HEK293T (cell line): ENCODE measurements at regions not wholly inside any gene's neighbourhood (a gene's known extent, or its start where the extent isn't known, plus 50 kb on each side); places are given as distances from the start of the nearest gene placed in this dataset.

ENCODE experiments used
- CTCF ChIA-PET: fragments of 350-600 bp; formaldehyde crosslinking; extraction: SDS; loops from one replicate; lab custom pipeline; 2021; ENCODE audit warnings: antibody characterized with exemption, inconsistent platforms; lab: Yijun Ruan, JAX
- POLR2A ChIA-PET: fragments of 350-600 bp; formaldehyde crosslinking; extraction: SDS; loops from one replicate; lab custom pipeline; 2020; ENCODE audit warnings: antibody characterized with exemption, inconsistent platforms; lab: Yijun Ruan, JAX
- DNase-seq: peaks from one replicate; pipeline ENCODE4 v3.0.0; 2012; ENCODE audit warnings: mixed read lengths; ENCODE audit errors: extremely low spot score
- ARNT ChIP-seq: fragments of 450-650 bp; IDR thresholded peaks from 2 replicates; pipeline ENCODE4 v1.6.1; 2017; ENCODE audit warnings: mild to moderate bottlenecking
- BHLHE40 ChIP-seq: fragments of 450-650 bp; IDR thresholded peaks from 2 replicates; pipeline ENCODE4 v1.6.1; 2016; ENCODE audit warnings: mild to moderate bottlenecking, moderate library complexity, borderline replicate concordance
- CTBP1 ChIP-seq: fragments of 450-650 bp; IDR thresholded peaks from 2 replicates; pipeline ENCODE4 v1.6.1; 2016; ENCODE audit warnings: borderline replicate concordance
- ELF4 ChIP-seq: fragments of 450-650 bp; IDR thresholded peaks from 2 replicates; pipeline ENCODE4 v1.6.1; 2017; ENCODE audit warnings: antibody characterized with exemption
- FOXA1 ChIP-seq: fragments of 450-650 bp; IDR thresholded peaks from 2 replicates; pipeline ENCODE4 v1.6.1; 2016; ENCODE audit warnings: mild to moderate bottlenecking
- FOXK2 ChIP-seq: fragments of 450-650 bp; IDR thresholded peaks from 2 replicates; pipeline ENCODE4 v1.6.1; 2016; ENCODE audit warnings: mild to moderate bottlenecking
- FOXM1 ChIP-seq: fragments of 450-650 bp; IDR thresholded peaks from 2 replicates; pipeline ENCODE4 v1.6.1; 2017; ENCODE audit warnings: mild to moderate bottlenecking, borderline replicate concordance
- HDGF ChIP-seq: fragments of 450-650 bp; IDR thresholded peaks from 2 replicates; pipeline ENCODE4 v1.6.1; 2017; ENCODE audit warnings: antibody characterized with exemption, borderline replicate concordance
- L3MBTL2 ChIP-seq: fragments of 450-650 bp; conservative IDR thresholded peaks from 2 replicates; pipeline ENCODE4 v1.6.1; 2016; ENCODE audit warnings: mild to moderate bottlenecking
- LEF1 ChIP-seq: fragments of 450-650 bp; IDR thresholded peaks from 2 replicates; pipeline ENCODE4 v1.6.1; 2017; ENCODE audit warnings: mild to moderate bottlenecking, borderline replicate concordance
- NFRKB ChIP-seq: fragments of 450-650 bp; IDR thresholded peaks from 2 replicates; pipeline ENCODE4 v1.6.1; 2016; ENCODE audit warnings: mild to moderate bottlenecking, moderate library complexity
- SP1 ChIP-seq: fragments of 450-650 bp; IDR thresholded peaks from 2 replicates; pipeline ENCODE4 v1.6.1; 2017
- SUZ12 ChIP-seq: fragments of 450-650 bp; IDR thresholded peaks from 2 replicates; pipeline ENCODE4 v1.6.1; 2016; ENCODE audit warnings: mild to moderate bottlenecking
- TARDBP ChIP-seq: fragments of 450-650 bp; IDR thresholded peaks from 2 replicates; pipeline ENCODE4 v1.6.1; 2016
- ZNF384 ChIP-seq: fragments of 450-650 bp; IDR thresholded peaks from 2 replicates; pipeline ENCODE4 v1.6.1; 2016
- TF ChIP-seq, protein P1 (sequence below): fragments of 450-650 bp; IDR thresholded peaks from 2 replicates; pipeline ENCODE4 v1.6.1; 2016

DNA sequence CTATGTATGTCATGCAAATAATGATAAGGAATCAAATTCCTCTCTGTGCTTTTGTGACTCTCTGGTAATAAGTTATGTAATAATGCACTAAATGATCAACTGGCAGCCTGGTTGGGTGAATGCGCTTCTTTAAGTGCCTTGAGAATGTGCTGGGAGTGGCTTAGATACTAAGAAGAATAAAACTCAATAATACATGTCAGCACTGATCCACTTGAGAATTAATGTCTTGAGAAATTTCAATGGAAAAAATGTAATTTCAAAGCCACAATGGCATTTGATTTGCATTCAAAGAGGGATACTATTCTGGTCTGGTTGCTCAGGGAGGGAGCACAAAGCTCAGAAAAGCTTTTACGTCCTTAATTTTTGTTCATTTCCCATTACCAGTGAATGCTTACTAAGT is 137.7 kb upstream of the MMADHC start:
- DNase-seq, result no peak
- POLR2A ChIA-PET, result no interaction called here
- TF ChIP-seq HDGF (no peak), CTBP1 (no peak), NFRKB (no peak), FOXA1 (no peak), L3MBTL2 (no peak)
- CTCF ChIA-PET, result no interaction called here

DNA sequence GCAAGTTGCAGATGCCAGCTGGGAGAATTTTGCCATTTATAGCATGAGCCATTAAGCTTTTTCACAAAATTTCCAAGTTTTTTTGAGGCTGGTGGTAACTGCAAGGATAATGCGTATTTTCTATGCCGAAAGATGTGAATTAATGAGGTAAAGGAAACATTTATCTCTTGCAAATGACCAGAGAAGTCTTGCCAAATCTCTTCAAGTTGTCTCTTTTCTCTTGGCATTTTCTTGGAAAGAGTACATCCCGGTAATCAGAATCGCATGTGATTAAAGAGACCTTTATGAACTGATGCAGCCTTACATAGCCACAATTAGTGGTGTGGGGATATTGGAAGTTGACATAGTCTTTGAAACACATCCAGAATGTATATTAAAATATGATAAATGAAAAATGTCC is 136.5 kb upstream of the MMADHC start:
- ChIA-PET CTCF (no interaction called here), POLR2A (no interaction called here)
- TF ChIP-seq, protein P1, sequence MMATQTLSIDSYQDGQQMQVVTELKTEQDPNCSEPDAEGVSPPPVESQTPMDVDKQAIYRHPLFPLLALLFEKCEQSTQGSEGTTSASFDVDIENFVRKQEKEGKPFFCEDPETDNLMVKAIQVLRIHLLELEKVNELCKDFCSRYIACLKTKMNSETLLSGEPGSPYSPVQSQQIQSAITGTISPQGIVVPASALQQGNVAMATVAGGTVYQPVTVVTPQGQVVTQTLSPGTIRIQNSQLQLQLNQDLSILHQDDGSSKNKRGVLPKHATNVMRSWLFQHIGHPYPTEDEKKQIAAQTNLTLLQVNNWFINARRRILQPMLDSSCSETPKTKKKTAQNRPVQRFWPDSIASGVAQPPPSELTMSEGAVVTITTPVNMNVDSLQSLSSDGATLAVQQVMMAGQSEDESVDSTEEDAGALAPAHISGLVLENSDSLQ, result no peak
- TF ChIP-seq ARNT (no peak), FOXK2 (no peak), NFRKB (no peak), ELF4 (no peak), HDGF (no peak), ZNF384 (no peak), BHLHE40 (no peak), L3MBTL2 (no peak)

DNA sequence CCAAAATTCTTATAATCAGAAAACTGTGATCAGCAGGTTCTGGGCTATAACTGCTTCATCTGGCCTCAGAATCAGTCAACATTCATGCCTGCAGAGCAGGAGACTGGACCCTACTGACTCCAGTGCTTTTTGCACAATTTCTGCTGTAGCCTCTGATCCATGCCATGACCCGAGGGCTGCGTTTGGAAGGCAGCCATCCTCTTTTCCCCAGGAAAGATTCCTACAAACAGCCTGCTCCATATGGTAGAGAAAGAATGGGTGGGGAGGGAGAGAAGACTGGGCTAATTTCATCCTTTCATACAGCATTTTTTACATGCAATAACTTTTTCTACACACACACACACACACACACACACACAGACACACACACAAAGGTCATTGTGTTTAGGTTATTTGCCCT is 133.0 kb upstream of the MMADHC start:
- CTCF ChIA-PET, result no interaction called here
- no peak for DNase-seq
- TF ChIP-seq FOXK2, result no peak
- TF ChIP-seq HDGF, result no peak
- POLR2A ChIA-PET, result no interaction called here

More for the DNA sequence above, 136.5 kb upstream of the MMADHC start:
- DNase-seq, result no peak

DNA sequence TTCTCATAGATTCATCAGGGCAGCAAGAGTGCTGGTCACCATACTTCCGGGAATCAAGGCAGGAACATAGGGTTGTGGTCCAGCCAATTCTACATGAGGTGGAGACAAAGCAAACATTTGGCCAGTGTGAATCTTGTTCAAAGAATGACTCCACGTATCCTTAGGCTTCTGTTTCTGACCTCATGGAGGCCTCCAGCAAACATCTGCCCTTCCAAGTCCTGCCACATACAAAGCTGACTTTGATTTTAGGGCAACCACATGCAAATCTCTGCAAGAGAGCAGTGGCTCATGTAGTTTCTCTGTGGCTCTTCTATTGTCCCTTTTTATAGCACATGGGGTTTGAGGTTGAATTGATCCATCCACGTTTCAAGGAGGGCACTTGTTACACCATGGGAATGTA is 132.1 kb upstream of the MMADHC start:
- TF ChIP-seq NFRKB (no peak), FOXM1 (no peak), SP1 (no peak), FOXK2 (no peak), ARNT (no peak), SUZ12 (no peak), ZNF384 (no peak), LEF1 (no peak)
- TF ChIP-seq, protein P1, result no peak
- ChIA-PET POLR2A (no interaction called here), CTCF (no interaction called here)
- DNase-seq, result no peak

DNA sequence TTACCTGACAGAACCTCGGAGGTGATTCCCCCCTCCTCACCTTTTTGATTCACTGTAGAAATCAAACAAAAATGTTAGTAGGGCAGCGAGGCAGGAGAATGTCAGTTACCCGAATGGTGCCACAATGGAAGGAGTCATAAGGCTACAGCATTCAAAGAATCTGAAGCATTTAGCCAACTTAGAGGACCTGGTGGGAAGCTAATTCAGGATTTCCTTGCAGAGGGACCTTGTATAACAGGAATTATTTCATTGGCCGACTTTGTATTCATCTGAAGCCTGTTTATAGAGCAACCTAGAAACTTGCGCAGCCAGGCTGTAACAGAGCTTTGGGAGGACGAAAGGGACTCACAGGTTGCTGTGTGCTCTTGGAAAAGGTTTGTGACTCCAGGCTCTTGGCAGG is 129.1 kb upstream of the MMADHC start:
- CTCF ChIA-PET, result no interaction called here
- TF ChIP-seq ZNF384, result no peak
- TF ChIP-seq, protein P1, result no peak
- no peak for TF ChIP-seq HDGF
- no peak for TF ChIP-seq LEF1
- no peak for TF ChIP-seq L3MBTL2
- TF ChIP-seq ELF4, result no peak
- no peak for TF ChIP-seq NFRKB
- TF ChIP-seq ARNT, result no peak
- no peak for TF ChIP-seq SP1
- TF ChIP-seq FOXA1, result no peak
- no peak for TF ChIP-seq FOXM1
- POLR2A ChIA-PET, result no interaction called here
- no peak for DNase-seq

DNA sequence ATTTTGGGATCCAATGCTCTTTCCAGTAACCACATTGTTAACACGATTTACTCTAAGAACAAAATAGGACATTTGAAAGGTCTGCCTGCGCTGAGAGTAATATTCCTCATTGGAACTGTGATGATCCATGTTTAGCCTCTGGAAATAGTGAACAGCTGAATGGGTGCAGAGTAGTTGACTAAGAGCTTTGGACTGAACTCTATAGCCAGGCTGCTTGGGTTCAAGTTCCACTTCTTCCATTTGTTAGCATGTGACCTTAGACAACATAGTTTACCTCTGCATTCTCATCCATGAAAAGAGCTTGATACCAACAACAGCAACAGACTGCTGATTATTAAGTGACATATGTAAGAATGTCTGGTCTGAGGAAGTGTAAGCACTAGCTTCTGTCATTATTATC is 128.3 kb upstream of the MMADHC start:
- ChIA-PET CTCF (no interaction called here), POLR2A (no interaction called here)
- no peak for TF ChIP-seq L3MBTL2
- no peak for TF ChIP-seq LEF1
- TF ChIP-seq HDGF, result no peak
- TF ChIP-seq, protein P1, result no peak
- no peak for TF ChIP-seq SP1
- no peak for TF ChIP-seq FOXK2
- TF ChIP-seq TARDBP, result no peak
- no peak for TF ChIP-seq BHLHE40
- no peak for TF ChIP-seq FOXM1
- TF ChIP-seq ELF4, result no peak
- no peak for TF ChIP-seq CTBP1
- no peak for TF ChIP-seq NFRKB
- TF ChIP-seq FOXA1, result no peak
- TF ChIP-seq ARNT, result no peak
- no peak for TF ChIP-seq ZNF384
- DNase-seq, result no peak

DNA sequence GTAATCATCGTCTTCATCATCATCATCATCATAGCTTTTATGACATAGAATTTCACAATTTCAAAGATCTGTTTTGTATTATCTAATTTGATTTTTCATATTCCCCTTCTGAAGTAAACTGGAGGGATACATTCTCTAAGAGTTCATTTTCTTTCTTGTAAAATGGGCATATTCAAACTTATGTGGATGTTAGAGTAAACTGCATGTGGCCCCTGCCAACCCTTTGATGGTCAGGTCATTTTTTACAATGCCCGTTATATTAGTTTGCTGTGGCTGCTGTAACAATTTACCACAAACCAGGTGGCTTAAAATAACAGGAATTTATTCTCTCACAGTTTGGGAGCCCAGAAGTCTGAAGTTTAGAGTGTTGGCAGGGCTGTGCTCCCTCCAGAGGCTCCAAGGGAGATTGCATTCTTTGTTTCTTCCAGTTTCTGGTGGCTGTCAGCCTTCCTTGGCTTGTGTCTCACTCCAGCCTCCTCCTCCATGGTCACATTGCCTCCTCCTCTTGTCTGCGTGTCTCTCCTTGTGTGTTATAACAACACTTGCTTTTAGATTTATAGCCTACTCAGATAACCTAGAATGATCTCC is 127.5 kb upstream of the MMADHC start:
- POLR2A ChIA-PET, result no interaction called here
- CTCF ChIA-PET, result no interaction called here
- no peak for TF ChIP-seq BHLHE40
- TF ChIP-seq LEF1, result no peak
- no peak for TF ChIP-seq CTBP1
- DNase-seq, result peak; percentile 39
